Neural crest cell (in vitro differentiated cells): ENCODE measurements at regions not wholly inside any gene's neighbourhood (a gene's known extent, or its start where the extent isn't known, plus 50 kb on each side); places are given as distances from the start of the nearest gene placed in this dataset.

ENCODE experiments used
- DNase-seq: peaks from one replicate; pipeline ENCODE4 v3.0.0; 2021; ENCODE audit warnings: low read depth, mixed read lengths, low spot score
- H3K27ac Mint-ChIP-seq: one replicate; pipeline ENCODE4 v1.8.0; 2021; ENCODE audit warnings: mild to moderate bottlenecking, mixed read lengths; ENCODE audit not compliant: unreplicated experiment
- H3K27me3 Mint-ChIP-seq: 2 replicates; pipeline ENCODE4 v1.8.0; 2021; ENCODE audit warnings: low read depth, mild to moderate bottlenecking, mixed read lengths
- H3K36me3 Mint-ChIP-seq: 2 replicates; pipeline ENCODE4 v1.8.0; 2021; ENCODE audit warnings: low read depth, mild to moderate bottlenecking, mixed read lengths
- H3K4me1 Mint-ChIP-seq: 2 replicates; pipeline ENCODE4 v1.8.0; 2021; ENCODE audit warnings: mixed read lengths
- H3K4me3 Mint-ChIP-seq: one replicate; pipeline ENCODE4 v1.8.0; 2021; ENCODE audit warnings: mild to moderate bottlenecking, mixed read lengths
- H3K9me3 Mint-ChIP-seq: 2 replicates; pipeline ENCODE4 v1.8.0; 2021; ENCODE audit warnings: mixed read lengths
- TF ChIP-seq, protein P1 (sequence below): fragments of 200-600 bp; sonication (generic); conservative IDR thresholded peaks from 2 replicates; pipeline ENCODE4 v1.5.0; 2021; ENCODE audit warnings: antibody characterized with exemption, mild to moderate bottlenecking

DNA sequence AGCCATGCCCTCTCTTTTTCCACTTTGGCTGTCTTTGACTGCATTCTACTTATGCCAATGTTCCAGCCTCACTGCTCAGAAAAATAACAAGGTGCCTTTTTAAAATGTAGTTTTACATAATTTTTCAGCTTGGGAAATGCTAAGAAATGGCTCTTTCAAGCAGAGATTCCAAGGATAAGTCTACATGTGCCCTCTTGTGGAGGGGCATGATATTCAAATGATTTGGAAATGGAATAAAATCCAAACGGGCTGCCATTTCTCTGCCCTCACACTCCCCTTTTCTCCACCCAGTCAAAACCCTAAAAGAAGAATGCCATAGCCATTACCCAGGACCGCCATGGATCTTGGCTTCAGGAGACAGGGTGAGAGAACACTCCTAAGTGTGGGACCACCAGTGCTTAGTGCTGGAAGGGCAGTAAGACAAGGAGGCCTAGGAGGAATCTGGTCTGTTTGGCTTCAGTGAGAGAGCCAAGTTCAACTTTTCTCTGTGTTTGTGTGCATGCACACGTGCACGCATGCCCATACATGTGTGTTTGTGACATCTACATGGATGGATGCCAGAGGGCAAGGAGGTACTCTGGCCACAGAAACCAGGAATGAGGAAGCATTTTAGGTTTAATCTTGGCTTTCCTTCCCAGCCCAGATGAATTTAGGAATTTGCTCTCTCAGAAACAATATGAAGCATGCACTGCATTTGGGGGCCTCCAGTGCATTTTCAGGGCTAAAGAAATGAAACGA, 174.0 kb upstream of the SLC14A2 start:
- Mint-ChIP-seq H3K27ac (no peak overlapping the region), H3K4me1 (no peaks in the 10 kb centered on the region), H3K4me3 (no peak overlapping the region), H3K27me3 (peaks cover 3% of the 10 kb centered on the region), H3K9me3 (no peaks in the 10 kb centered on the region), H3K36me3 (no peaks in the 10 kb centered on the region)
- TF ChIP-seq, protein P1, sequence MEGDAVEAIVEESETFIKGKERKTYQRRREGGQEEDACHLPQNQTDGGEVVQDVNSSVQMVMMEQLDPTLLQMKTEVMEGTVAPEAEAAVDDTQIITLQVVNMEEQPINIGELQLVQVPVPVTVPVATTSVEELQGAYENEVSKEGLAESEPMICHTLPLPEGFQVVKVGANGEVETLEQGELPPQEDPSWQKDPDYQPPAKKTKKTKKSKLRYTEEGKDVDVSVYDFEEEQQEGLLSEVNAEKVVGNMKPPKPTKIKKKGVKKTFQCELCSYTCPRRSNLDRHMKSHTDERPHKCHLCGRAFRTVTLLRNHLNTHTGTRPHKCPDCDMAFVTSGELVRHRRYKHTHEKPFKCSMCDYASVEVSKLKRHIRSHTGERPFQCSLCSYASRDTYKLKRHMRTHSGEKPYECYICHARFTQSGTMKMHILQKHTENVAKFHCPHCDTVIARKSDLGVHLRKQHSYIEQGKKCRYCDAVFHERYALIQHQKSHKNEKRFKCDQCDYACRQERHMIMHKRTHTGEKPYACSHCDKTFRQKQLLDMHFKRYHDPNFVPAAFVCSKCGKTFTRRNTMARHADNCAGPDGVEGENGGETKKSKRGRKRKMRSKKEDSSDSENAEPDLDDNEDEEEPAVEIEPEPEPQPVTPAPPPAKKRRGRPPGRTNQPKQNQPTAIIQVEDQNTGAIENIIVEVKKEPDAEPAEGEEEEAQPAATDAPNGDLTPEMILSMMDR = peak; percentile 55
- DNase-seq = no peak

DNA sequence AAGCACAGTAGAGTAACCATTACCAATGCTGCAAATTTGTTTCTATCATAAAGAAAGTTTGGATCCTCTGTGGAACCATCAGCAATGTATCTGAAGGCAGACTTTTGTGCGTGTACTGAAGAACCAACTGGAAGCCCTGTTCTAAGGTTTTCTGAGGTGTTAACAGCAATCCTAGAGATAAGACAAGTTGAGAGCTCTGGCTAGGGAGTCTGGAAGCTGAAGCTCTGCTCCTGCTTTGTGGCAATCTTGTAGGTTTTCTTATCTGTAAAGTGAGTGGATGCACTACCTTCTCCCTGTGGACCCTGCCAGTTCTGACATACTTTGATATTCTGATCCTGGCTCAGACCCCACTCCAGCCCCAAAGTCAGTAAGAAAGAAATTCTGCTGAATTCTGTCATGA, 171.2 kb upstream of the SLC14A2 start:
- Mint-ChIP-seq H3K4me3 (no peak overlapping the region), H3K4me1 (peaks cover under 1% of the 10 kb centered on the region)

DNA sequence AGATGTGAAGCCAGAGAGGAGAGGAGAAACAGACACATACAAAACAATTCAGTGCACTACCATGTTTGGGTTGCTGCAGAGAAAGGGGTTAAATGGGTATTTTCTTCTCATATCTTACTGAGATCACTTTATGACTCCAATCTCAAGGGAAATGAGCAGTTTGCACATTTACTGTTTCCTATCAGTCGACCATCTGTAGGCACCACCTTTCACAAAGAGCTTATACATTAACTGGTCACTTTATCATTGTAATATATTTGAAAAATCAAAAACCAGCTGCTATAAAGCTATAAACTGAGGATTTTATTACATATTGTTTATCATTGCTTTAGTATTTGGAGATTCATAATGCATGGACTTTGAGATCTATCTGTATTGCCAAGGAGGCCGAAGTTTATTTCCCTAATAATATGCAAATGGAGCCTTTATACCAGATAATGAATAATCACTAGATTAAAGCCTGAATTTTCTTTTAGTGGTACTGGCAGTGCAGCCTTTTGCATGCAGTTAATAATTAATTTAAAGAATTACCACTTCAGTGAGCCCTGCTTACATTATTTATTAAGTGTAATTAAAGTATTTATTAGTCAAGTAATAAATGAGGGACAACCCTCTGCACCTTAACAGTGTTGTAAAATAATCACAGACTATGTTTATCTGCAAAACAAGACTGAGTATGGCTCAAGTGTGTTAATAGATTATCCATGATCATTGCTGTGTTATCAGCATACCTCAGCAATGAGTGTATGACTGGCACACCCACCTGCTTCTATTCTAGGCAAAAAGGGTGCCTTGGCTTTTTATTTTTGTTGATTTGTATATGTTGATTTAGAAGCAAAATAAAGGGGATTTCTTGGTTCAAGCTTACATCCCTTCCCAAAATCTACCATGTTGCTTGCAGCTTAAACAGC, 167.7 kb upstream of the SLC14A2 start:
- H3K27ac Mint-ChIP-seq = no peak overlapping the region
- TF ChIP-seq, protein P1 = no peak
- H3K4me3 Mint-ChIP-seq = no peak overlapping the region
- peaks cover 3% of the 10 kb centered on the region for H3K27me3 Mint-ChIP-seq
- H3K36me3 Mint-ChIP-seq = no peaks in the 10 kb centered on the region
- H3K4me1 Mint-ChIP-seq = peaks cover 13% of the 10 kb centered on the region
- no peak for DNase-seq
- H3K9me3 Mint-ChIP-seq = no peaks in the 10 kb centered on the region

More for the DNA sequence above, 171.2 kb upstream of the SLC14A2 start:
- H3K27me3 Mint-ChIP-seq = peaks cover 3% of the 10 kb centered on the region
- H3K36me3 Mint-ChIP-seq = no peaks in the 10 kb centered on the region
- TF ChIP-seq, protein P1 = no peak
- H3K9me3 Mint-ChIP-seq = no peaks in the 10 kb centered on the region
- no peak for DNase-seq
- H3K27ac Mint-ChIP-seq = no peak overlapping the region

DNA sequence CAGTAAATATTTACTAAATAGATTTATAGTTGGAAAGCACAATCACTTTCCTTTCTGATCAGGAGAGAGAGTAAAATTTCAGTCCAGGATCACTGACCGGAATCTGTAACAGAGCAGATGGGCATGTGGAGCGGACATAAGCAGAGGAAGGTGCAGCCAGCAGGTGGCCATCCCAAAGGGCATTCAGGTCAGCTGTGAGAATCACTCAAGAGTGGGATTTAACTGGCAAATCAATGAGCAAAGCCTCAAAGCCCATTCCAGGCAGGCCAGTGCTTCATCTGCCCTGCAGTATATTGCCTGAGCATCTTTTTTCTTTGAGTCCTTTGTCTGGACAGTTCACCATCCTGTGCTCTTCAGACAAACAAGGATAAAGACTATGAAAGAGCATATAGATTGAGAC, 166.4 kb upstream of the SLC14A2 start:
- peaks cover 13% of the 10 kb centered on the region for H3K4me1 Mint-ChIP-seq
- TF ChIP-seq, protein P1 = no peak
- no peak overlapping the region for H3K27ac Mint-ChIP-seq
- H3K27me3 Mint-ChIP-seq = no peaks in the 10 kb centered on the region
- H3K9me3 Mint-ChIP-seq = no peaks in the 10 kb centered on the region
- no peak for DNase-seq
- H3K36me3 Mint-ChIP-seq = no peaks in the 10 kb centered on the region
- no peak overlapping the region for H3K4me3 Mint-ChIP-seq

DNA sequence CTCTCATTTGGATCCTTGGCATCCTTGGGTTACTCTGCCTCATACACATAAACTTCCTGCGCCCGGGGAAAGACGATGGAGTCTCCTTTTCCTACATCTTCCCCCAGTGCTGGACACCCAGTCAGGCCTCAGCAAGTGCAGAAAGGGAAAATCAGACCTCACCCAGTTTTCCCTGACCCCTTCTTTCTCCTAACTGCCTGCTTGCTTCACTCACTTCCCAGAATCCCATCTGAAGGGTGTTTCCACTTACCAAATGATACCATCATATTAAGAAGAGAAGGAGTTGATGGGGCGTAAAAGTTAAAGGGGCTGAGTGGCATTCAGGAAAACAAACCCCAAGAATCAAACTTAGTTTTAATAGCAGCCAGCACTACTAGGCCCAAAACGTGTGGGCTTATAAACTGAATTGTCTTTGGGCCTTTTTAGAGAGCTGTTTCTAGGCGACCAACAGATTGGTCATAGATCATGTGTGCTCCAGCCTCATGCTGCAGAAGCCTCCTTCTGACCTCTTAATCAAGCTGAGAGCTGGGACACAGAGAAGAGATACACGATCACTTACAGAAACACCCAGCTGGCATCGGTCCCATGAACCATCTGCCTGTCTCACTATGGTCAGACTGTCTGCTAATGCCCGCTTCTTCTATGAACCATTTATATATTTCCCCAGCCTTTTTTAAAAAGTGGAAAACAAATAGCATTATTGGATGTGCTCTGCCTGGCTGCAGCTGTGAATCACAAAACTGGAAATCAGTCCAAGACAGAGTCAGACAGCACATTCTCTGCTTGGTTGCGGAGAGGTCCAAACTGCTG, 165.7 kb upstream of the SLC14A2 start:
- TF ChIP-seq, protein P1 = no peak
- DNase-seq = no peak
- H3K4me1 Mint-ChIP-seq = peaks cover 13% of the 10 kb centered on the region
- H3K4me3 Mint-ChIP-seq = no peak overlapping the region
- H3K9me3 Mint-ChIP-seq = no peaks in the 10 kb centered on the region
- H3K27ac Mint-ChIP-seq = no peak overlapping the region
- H3K27me3 Mint-ChIP-seq = no peaks in the 10 kb centered on the region
- H3K36me3 Mint-ChIP-seq = no peaks in the 10 kb centered on the region
